ENCODE measurements at regions not wholly inside any gene's neighbourhood (a gene's known extent, or its start where the extent isn't known, plus 50 kb on each side); places are given as distances from the start of the nearest gene placed in this dataset.

DNA sequence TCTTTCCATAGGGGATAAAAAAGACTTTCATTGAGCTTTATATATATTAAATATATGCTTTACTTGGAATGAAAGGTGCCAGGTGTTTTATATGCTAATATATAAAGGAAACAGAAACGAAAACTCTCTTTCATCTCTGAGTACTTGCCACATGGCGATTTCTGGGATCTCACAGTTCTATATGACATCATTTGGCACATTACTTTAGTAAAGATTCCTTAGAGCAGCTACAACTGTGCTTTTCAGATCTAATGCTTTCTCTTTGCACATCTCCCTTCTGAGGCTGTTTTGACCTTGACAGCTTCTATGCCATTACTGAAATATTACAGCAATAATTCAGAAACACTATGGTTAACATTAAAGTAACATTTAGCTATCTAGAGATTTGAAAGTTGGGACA lies 1082.9 kb upstream of the CDH2 start:
- H3K9me2 ChIP-seq (replicated peaks; ENCODE audit: control insufficient read depth, low read length), result no peaks in the 10 kb centered on the region
- H3K27me3 ChIP-seq (ENCODE audit: control insufficient read depth, low read length), result no peaks in the 10 kb centered on the region
- TF ChIP-seq EZH2phosphoT487 (IDR thresholded peaks at IDR 0.05; ENCODE audit: borderline replicate concordance, low read length) (no peak), CTCF (IDR thresholded peaks at IDR 0.05; ENCODE audit: low read depth, low read length, poor library complexity, severe bottlenecking) (no peak)
- no peak overlapping the region for H3K27ac ChIP-seq (ENCODE audit: low read depth, low read length)
- H3K4me3 ChIP-seq (ENCODE audit: low read length), result no peak overlapping the region
- H3K36me3 ChIP-seq (ENCODE audit: control insufficient read depth, low read length), result no peaks in the 10 kb centered on the region
- H3K79me2 ChIP-seq (ENCODE audit: control insufficient read depth, low read length), result no peaks in the 10 kb centered on the region
- H3F3A ChIP-seq (ENCODE audit: control insufficient read depth, insufficient read depth), result no peaks in the 10 kb centered on the region
- no peaks in the 10 kb centered on the region; the same call in 1 of the 2 replicates for H3K9me3 ChIP-seq (ENCODE audit: control insufficient read depth, insufficient read depth, low read length)
- no peaks in the 10 kb centered on the region for H3K4me1 ChIP-seq (ENCODE audit: control insufficient read depth, low read length)
- no peaks in the 10 kb centered on the region for H4K20me1 ChIP-seq (ENCODE audit: control insufficient read depth, insufficient read depth, low read depth, low read length)
- no peak overlapping the region for H3K4me2 ChIP-seq (ENCODE audit: low read length)

DNA sequence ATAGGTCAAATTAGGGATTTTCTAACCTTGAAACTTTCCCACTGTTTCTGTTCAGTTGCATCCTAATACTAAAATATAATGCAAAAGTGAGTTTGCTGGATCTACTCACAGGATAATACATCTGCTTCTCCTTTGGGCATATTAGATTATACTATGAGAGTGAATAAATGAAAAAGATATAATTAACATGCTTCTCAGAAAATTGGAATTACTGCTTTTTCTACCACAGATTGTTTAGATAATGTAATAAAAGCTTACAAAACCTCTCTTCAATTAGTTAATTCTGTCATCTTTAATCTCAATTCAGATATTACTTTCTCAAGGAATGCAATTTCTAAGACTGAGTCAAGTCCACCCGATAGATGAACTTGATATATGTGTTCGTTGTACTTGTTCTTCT lies 1077.2 kb upstream of the CDH2 start:
- no peaks in the 10 kb centered on the region for H3K79me2 ChIP-seq (ENCODE audit: control insufficient read depth, low read length)
- H3K9me3 ChIP-seq (ENCODE audit: control insufficient read depth, insufficient read depth, low read length), result no peaks in the 10 kb centered on the region; the same call in 1 of the 2 replicates
- no peaks in the 10 kb centered on the region for H4K20me1 ChIP-seq (ENCODE audit: control insufficient read depth, insufficient read depth, low read depth, low read length)
- no peak overlapping the region for H3K27ac ChIP-seq (ENCODE audit: low read depth, low read length)
- H3K4me2 ChIP-seq (ENCODE audit: low read length), result no peak overlapping the region
- H3K4me1 ChIP-seq (ENCODE audit: control insufficient read depth, low read length), result no peaks in the 10 kb centered on the region
- H3K36me3 ChIP-seq (ENCODE audit: control insufficient read depth, low read length), result no peaks in the 10 kb centered on the region
- H3F3A ChIP-seq (ENCODE audit: control insufficient read depth, insufficient read depth), result no peaks in the 10 kb centered on the region
- H3K9me2 ChIP-seq (replicated peaks; ENCODE audit: control insufficient read depth, low read length), result no peaks in the 10 kb centered on the region
- no peak overlapping the region for H3K4me3 ChIP-seq (ENCODE audit: low read length)
- TF ChIP-seq CTCF (IDR thresholded peaks at IDR 0.05; ENCODE audit: low read depth, low read length, poor library complexity, severe bottlenecking) (no peak), EZH2phosphoT487 (IDR thresholded peaks at IDR 0.05; ENCODE audit: borderline replicate concordance, low read length) (no peak)
- H3K27me3 ChIP-seq (ENCODE audit: control insufficient read depth, low read length), result no peaks in the 10 kb centered on the region

- Histone ChIP-seq H3K4me3 (ENCODE audit: low read length) (no peak overlapping the region), H4K20me1 (ENCODE audit: control insufficient read depth, insufficient read depth, low read depth, low read length) (no peaks in the 10 kb centered on the region), H3K9me2 (replicated peaks; ENCODE audit: control insufficient read depth, low read length) (no peaks in the 10 kb centered on the region), H3K36me3 (ENCODE audit: control insufficient read depth, low read length) (no peaks in the 10 kb centered on the region), H3K9me3 (ENCODE audit: control insufficient read depth, insufficient read depth, low read length) (no peaks in the 10 kb centered on the region; the same call in 1 of the 2 replicates), H3K79me2 (ENCODE audit: control insufficient read depth, low read length) (no peaks in the 10 kb centered on the region), H3K27ac (ENCODE audit: low read depth, low read length) (no peak overlapping the region), H3K4me1 (ENCODE audit: control insufficient read depth, low read length) (no peaks in the 10 kb centered on the region), H3F3A (ENCODE audit: control insufficient read depth, insufficient read depth) (no peaks in the 10 kb centered on the region), H3K27me3 (ENCODE audit: control insufficient read depth, low read length) (no peaks in the 10 kb centered on the region), H3K4me2 (ENCODE audit: low read length) (no peak overlapping the region)
- no peak for TF ChIP-seq CTCF (IDR thresholded peaks at IDR 0.05; ENCODE audit: low read depth, low read length, poor library complexity, severe bottlenecking)
- TF ChIP-seq EZH2phosphoT487 (IDR thresholded peaks at IDR 0.05; ENCODE audit: borderline replicate concordance, low read length), result no peak
Observed at GRCh38 chr18:29251681-29252080, 1074.8 kb upstream of the CDH2 start.

- no peaks in the 10 kb centered on the region for H4K20me1 ChIP-seq (ENCODE audit: control insufficient read depth, insufficient read depth, low read depth, low read length)
- TF ChIP-seq EZH2phosphoT487 (IDR thresholded peaks at IDR 0.05; ENCODE audit: borderline replicate concordance, low read length), result no peak
- no peak for TF ChIP-seq CTCF (IDR thresholded peaks at IDR 0.05; ENCODE audit: low read depth, low read length, poor library complexity, severe bottlenecking)
- H3K9me2 ChIP-seq (replicated peaks; ENCODE audit: control insufficient read depth, low read length), result no peaks in the 10 kb centered on the region
- H3K27ac ChIP-seq (ENCODE audit: low read depth, low read length), result no peak overlapping the region
- no peaks in the 10 kb centered on the region for H3K4me1 ChIP-seq (ENCODE audit: control insufficient read depth, low read length)
- H3K9me3 ChIP-seq (ENCODE audit: control insufficient read depth, insufficient read depth, low read length), result no peaks in the 10 kb centered on the region; the same call in 1 of the 2 replicates
- H3K4me2 ChIP-seq (ENCODE audit: low read length), result no peak overlapping the region
- no peaks in the 10 kb centered on the region for H3K79me2 ChIP-seq (ENCODE audit: control insufficient read depth, low read length)
- no peaks in the 10 kb centered on the region for H3K27me3 ChIP-seq (ENCODE audit: control insufficient read depth, low read length)
- H3K4me3 ChIP-seq (ENCODE audit: low read length), result no peak overlapping the region
- H3K36me3 ChIP-seq (ENCODE audit: control insufficient read depth, low read length), result no peaks in the 10 kb centered on the region
- no peaks in the 10 kb centered on the region for H3F3A ChIP-seq (ENCODE audit: control insufficient read depth, insufficient read depth)
Observed at GRCh38 chr18:29250843-29251242, 1073.9 kb upstream of the CDH2 start.

All from DOHH2 (cell line).